Panc1 (cell line): ENCODE measurements at regions not wholly inside any gene's neighbourhood (a gene's known extent, or its start where the extent isn't known, plus 50 kb on each side); places are given as distances from the start of the nearest gene placed in this dataset.

Experiments
- CTCF ChIP-seq: fragments of 450-650 bp; IDR thresholded peaks from 2 replicates; pipeline ENCODE4 v1.5.1; 2017; ENCODE audit warnings: mild to moderate bottlenecking
- POLR2AphosphoS5 ChIP-seq: IDR thresholded peaks from 2 replicates; pipeline ENCODE4 v1.6.1; 2012; ENCODE audit warnings: mild to moderate bottlenecking, low read depth, low read length, moderate library complexity

- TF ChIP-seq CTCF, result no peak
- TF ChIP-seq POLR2AphosphoS5, result no peak
These were observed 405.6 kb downstream of the NPHP4 start for GRCh38 chr1:5586629-5587028.
